Upper lobe of right lung (tissue), 1 donor: ENCODE measurements at regions not wholly inside any gene's neighbourhood (a gene's known extent, or its start where the extent isn't known, plus 50 kb on each side); places are given as distances from the start of the nearest gene placed in this dataset.

Source experiments
- ATAC-seq: fragments of 200-7000 bp; cut with Tn5 transposase; one replicate; pipeline ENCODE4 v1.9.1; 2020; ENCODE audit warnings: mild to moderate bottlenecking, moderate library complexity
- DNase-seq: peaks from one replicate; pipeline ENCODE4 v3.0.0-alpha.2; 2020
- H3K27ac ChIP-seq: fragments of 200-600 bp; one replicate; pipeline ENCODE4 v1.8.0; 2022
- H3K27me3 ChIP-seq: fragments of 200-600 bp; one replicate; pipeline ENCODE4 v1.8.0; 2022; ENCODE audit warnings: mild to moderate bottlenecking
- H3K36me3 ChIP-seq: fragments of 200-600 bp; one replicate; pipeline ENCODE4 v1.8.0; 2022
- H3K4me1 ChIP-seq: fragments of 200-600 bp; one replicate; pipeline ENCODE4 v1.8.0; 2022
- H3K4me3 ChIP-seq: fragments of 200-600 bp; one replicate; pipeline ENCODE4 v1.8.0; 2022; ENCODE audit warnings: mild to moderate bottlenecking
- H3K9me3 ChIP-seq: fragments of 200-600 bp; one replicate; pipeline ENCODE4 v1.8.0; 2022
- intact Hi-C: fragments of 100-400 bp; cut with DNase I; formaldehyde crosslinking; loops from one replicate; pipeline ENCODE4 v1.11.0; 2022
- TF ChIP-seq, protein P1 (sequence below): fragments of 200-600 bp; IDR thresholded peaks from one replicate; pipeline ENCODE4 v1.8.0; 2022; ENCODE audit warnings: antibody characterized with exemption
- donor health status: DM: no; HTN: yes; CAD: no; lungs with severe emphysema.

DNA sequence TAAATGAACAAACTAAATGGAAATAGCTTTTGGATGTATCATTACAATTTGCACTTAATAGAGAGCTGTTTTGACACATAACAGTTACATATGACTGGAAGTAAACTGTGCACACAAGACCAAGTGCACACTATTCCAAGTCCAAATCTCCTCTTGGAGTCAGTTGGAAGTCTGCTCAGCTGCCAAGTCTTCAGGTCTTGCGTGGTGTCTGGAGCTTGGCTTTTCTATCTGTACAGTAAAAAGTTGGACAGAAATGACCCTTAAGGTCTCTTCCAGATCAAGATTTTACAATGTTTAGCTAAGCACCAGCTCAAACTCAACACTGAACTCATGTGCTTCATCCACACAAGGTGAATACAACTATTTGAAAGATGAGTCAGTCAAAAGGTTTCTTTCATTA is 456.9 kb downstream of the RASEF start:
- TF ChIP-seq, protein P1, sequence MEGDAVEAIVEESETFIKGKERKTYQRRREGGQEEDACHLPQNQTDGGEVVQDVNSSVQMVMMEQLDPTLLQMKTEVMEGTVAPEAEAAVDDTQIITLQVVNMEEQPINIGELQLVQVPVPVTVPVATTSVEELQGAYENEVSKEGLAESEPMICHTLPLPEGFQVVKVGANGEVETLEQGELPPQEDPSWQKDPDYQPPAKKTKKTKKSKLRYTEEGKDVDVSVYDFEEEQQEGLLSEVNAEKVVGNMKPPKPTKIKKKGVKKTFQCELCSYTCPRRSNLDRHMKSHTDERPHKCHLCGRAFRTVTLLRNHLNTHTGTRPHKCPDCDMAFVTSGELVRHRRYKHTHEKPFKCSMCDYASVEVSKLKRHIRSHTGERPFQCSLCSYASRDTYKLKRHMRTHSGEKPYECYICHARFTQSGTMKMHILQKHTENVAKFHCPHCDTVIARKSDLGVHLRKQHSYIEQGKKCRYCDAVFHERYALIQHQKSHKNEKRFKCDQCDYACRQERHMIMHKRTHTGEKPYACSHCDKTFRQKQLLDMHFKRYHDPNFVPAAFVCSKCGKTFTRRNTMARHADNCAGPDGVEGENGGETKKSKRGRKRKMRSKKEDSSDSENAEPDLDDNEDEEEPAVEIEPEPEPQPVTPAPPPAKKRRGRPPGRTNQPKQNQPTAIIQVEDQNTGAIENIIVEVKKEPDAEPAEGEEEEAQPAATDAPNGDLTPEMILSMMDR, result no peak
- Histone ChIP-seq H3K9me3 (no peaks in the 10 kb centered on the region), H3K27ac (no peak overlapping the region), H3K27me3 (no peaks in the 10 kb centered on the region), H3K4me3 (no peak overlapping the region), H3K36me3 (no peaks in the 10 kb centered on the region), H3K4me1 (no peaks in the 10 kb centered on the region)
- intact Hi-C loops, result no loop called here
- no peak for ATAC-seq
- no peak for DNase-seq

DNA sequence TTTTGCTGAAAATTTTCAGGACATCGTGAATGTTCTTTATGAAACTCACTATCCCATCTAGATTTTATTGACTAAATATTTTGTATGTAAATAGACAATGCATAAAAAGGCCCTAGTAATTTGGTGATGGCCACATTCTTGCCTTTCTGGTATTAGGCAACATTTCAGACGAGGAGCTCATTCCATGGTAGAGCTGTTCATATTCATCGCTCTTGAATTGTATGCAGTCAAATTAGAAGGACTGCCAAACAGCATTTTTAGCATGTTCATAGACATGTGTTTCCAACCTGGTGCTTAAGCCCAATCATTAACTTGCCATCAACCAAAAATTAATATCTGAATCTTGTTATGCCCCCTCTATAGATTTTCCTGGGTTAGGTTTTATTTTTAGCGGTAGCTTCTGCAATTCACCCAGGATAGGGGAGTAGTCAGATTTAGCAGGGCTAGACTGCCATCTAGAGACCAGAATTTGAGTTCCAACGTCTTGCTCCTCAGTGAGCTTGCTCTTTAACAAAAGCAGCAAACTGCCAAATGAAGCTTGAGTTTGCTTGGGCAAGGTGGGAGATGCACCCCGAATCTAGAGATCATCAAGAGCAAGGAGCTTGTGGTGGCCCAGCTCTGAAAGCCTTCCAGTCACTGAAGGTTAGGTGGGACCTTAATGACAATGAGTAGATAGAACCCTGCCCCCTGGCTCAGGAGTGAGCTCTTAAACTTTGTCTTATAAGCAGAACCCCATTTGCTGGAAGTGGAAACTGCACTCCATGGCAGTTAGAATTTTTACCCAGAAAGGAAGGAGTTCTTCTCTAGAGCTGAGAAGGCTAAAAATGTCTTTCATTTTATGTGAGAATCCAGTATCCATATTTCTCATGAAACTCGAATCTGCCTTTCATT is 456.2 kb downstream of the RASEF start:
- Histone ChIP-seq H3K27ac (no peak overlapping the region), H3K4me1 (no peaks in the 10 kb centered on the region), H3K27me3 (no peaks in the 10 kb centered on the region), H3K9me3 (no peaks in the 10 kb centered on the region), H3K4me3 (no peak overlapping the region), H3K36me3 (no peaks in the 10 kb centered on the region)
- ATAC-seq (peak; percentile 90), DNase-seq (no peak)
- intact Hi-C loops, result no loop called here
- TF ChIP-seq, protein P1, result peak; percentile 64

DNA sequence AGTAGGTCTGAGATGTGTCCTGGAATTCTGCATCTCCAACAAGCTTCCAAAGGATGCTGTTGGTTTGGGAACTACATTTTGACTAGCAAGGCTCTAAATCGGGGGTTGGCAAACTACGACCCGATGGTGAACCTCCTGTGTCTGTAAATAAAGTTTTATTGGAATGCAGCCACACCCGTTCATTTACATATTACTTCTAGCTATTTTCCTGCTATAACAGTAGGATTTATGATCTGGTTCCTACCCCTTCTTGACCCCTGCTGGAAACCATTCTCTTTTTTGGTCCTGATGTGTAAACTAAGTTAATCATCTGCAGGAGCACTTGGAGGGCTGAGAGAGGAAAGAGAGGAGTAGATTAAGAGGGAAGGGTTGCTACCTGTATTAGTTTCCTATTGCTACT is 454.5 kb downstream of the RASEF start:
- DNase-seq, result no peak
- Histone ChIP-seq H3K9me3 (no peaks in the 10 kb centered on the region), H3K27me3 (no peaks in the 10 kb centered on the region), H3K27ac (no peak overlapping the region), H3K36me3 (no peaks in the 10 kb centered on the region), H3K4me3 (no peak overlapping the region), H3K4me1 (no peaks in the 10 kb centered on the region)
- TF ChIP-seq, protein P1, result no peak
- intact Hi-C loops, result no loop called here
- no peak for ATAC-seq

DNA sequence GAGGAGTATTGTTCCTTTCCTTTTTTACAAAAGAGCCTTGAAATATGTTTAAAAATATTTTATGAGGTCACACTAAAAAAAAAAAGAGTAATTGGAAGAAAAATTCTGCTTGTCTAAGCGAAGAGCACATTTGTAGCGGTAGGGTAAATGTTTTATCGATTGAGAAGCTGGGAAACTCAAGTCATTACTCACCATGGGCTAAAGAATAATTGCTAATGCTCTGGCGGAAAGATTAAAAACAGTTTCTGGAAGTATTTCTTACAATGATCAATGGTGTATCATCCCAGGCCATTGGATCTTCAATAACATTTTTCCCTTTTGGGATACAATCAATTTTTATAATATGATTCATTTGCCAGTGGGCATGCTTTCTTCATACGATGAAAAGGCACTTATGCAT is 450.0 kb downstream of the RASEF start:
- Histone ChIP-seq H3K27me3 (no peaks in the 10 kb centered on the region), H3K4me1 (no peaks in the 10 kb centered on the region), H3K27ac (no peak overlapping the region), H3K36me3 (no peaks in the 10 kb centered on the region), H3K9me3 (no peaks in the 10 kb centered on the region), H3K4me3 (no peak overlapping the region)
- intact Hi-C loops, result loop anchor here (10.0 kb wide), 1 partner anchor 62 kb away; no protein-coding TSS in a partner anchor
- DNase-seq, result no peak
- ATAC-seq, result no peak
- TF ChIP-seq, protein P1, result no peak

DNA sequence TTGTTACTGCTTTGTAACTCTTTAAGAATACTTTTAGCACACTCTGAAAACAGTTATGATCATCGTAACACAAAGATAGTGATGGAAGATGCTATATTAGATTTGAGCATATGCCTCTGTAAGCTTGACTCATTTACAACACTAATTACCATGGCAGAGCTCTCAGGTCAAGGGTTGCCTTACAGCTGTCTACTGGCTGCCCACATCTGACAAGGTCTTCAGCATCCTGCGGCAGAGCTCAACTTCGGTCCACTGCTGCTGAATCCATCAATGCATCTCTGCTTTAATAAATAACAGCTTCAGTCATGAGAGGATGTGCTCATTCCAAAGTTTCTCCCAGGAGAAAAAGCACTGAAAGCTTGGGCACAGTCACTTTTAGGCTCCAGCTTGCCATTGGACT is 449.4 kb downstream of the RASEF start:
- Histone ChIP-seq H3K4me1 (no peaks in the 10 kb centered on the region), H3K36me3 (no peaks in the 10 kb centered on the region), H3K9me3 (no peaks in the 10 kb centered on the region), H3K4me3 (no peak overlapping the region), H3K27ac (no peak overlapping the region), H3K27me3 (no peaks in the 10 kb centered on the region)
- TF ChIP-seq, protein P1, result no peak
- intact Hi-C loops, result loop anchor here (10.0 kb wide), 1 partner anchor 61 kb away; no protein-coding TSS in a partner anchor
- DNase-seq, result no peak
- no peak for ATAC-seq
